HepG2 (cell line): ENCODE measurements at regions not wholly inside any gene's neighbourhood (a gene's known extent, or its start where the extent isn't known, plus 50 kb on each side); places are given as distances from the start of the nearest gene placed in this dataset.

ENCODE experiments used
- ATF1 ChIP-seq: IDR thresholded peaks from 2 replicates; pipeline ENCODE4 v1.6.1; 2016; ENCODE audit warnings: mild to moderate bottlenecking, control low read depth
- FOXK1 ChIP-seq: sonication (generic); formaldehyde crosslinking; IDR thresholded peaks from 2 replicates; pipeline ENCODE4 v1.4.0; 2020; ENCODE audit warnings: low read depth, missing genetic modification reagents, borderline replicate concordance
- HNF4A ChIP-seq: sonication (generic); formaldehyde crosslinking; IDR thresholded peaks from 2 replicates; pipeline ENCODE4 v1.4.0; 2020; ENCODE audit warnings: missing genetic modification reagents
- MXD4 ChIP-seq: IDR thresholded peaks from 2 replicates; pipeline ENCODE4 v1.6.1; 2016; ENCODE audit warnings: mild to moderate bottlenecking, missing biosample characterization, missing genetic modification reagents
- NFE2L1 ChIP-seq: sonication (generic); formaldehyde crosslinking; IDR thresholded peaks from 2 replicates; pipeline ENCODE4 v1.4.0; 2020; ENCODE audit warnings: missing genetic modification reagents, mild to moderate bottlenecking, borderline replicate concordance
- ZFYVE20 ChIP-seq: sonication (generic); formaldehyde crosslinking; IDR thresholded peaks from 2 replicates; pipeline ENCODE4 v1.8.0; 2023; ENCODE audit warnings: low read depth, mild to moderate bottlenecking, moderate library complexity, missing genetic modification reagents, borderline replicate concordance
- ZNF235 ChIP-seq: sonication (generic); formaldehyde crosslinking; IDR thresholded peaks from 2 replicates; pipeline ENCODE4 v1.8.1; 2023; ENCODE audit warnings: mild to moderate bottlenecking, missing genetic modification reagents, borderline replicate concordance
- ZNF891 ChIP-seq: sonication (generic); formaldehyde crosslinking; IDR thresholded peaks from 2 replicates; pipeline ENCODE4 v1.5.0; 2020; ENCODE audit warnings: mild to moderate bottlenecking, missing genetic modification reagents
- TF ChIP-seq, protein P1 (sequence below): sonication (generic); formaldehyde crosslinking; IDR thresholded peaks from 2 replicates; pipeline ENCODE4 v1.5.0; 2020; ENCODE audit warnings: mild to moderate bottlenecking, missing genetic modification reagents, moderate library complexity

DNA sequence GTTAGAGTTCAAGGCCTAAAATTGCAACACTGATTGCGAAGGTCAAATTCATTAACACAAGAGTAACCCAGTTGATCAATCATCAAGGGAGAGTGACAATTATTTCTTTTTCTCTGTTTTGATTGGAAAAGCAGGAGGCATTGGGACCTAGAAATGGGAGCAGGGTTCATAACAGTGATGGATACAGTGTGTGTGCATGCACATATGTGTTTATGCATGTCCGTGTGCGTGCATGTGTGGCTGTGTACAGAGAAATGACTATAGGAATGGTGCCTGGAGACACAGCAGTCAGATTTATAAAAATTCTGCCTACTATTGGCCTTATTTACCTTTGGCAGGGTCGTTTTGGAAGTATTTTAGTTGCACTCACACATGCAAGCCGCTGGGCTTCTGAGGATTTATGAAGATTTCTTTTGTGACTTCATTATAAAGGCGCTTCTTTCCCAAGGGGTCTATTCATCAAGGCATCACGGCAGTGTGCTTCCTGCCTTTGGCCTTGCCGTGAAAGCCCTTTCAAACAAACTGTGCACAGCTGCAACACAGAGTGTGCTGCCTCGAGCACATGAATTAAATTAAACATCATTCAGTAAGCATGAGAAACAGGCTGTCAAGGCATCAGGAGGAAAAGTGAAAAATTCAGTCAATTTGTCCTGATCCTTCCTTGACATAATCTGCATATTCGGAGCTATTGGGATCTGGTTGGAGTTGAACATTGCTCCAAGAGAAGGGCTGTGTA is 122.8 kb upstream of the PUM3 start:
- TF ChIP-seq MXD4 = no peak
- no peak for TF ChIP-seq HNF4A (CRISPR knock-in tag)
- no peak for TF ChIP-seq ZNF891 (CRISPR knock-in tag)
- TF ChIP-seq, protein P1, sequence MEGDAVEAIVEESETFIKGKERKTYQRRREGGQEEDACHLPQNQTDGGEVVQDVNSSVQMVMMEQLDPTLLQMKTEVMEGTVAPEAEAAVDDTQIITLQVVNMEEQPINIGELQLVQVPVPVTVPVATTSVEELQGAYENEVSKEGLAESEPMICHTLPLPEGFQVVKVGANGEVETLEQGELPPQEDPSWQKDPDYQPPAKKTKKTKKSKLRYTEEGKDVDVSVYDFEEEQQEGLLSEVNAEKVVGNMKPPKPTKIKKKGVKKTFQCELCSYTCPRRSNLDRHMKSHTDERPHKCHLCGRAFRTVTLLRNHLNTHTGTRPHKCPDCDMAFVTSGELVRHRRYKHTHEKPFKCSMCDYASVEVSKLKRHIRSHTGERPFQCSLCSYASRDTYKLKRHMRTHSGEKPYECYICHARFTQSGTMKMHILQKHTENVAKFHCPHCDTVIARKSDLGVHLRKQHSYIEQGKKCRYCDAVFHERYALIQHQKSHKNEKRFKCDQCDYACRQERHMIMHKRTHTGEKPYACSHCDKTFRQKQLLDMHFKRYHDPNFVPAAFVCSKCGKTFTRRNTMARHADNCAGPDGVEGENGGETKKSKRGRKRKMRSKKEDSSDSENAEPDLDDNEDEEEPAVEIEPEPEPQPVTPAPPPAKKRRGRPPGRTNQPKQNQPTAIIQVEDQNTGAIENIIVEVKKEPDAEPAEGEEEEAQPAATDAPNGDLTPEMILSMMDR = no peak
- TF ChIP-seq ZFYVE20 (CRISPR knock-in tag) = no peak
- no peak for TF ChIP-seq NFE2L1 (CRISPR knock-in tag)
- TF ChIP-seq FOXK1 = no peak
- TF ChIP-seq ZNF235 (CRISPR knock-in tag) = no peak
- no peak for TF ChIP-seq ATF1 (CRISPR knock-in tag)
